Activated B cell treated with CpG ODN at 0.5 μM for 24 hours (primary cell): ENCODE measurements at regions not wholly inside any gene's neighbourhood (a gene's known extent, or its start where the extent isn't known, plus 50 kb on each side); places are given as distances from the start of the nearest gene placed in this dataset.

Source experiments
- ATAC-seq: fragments of 200-7000 bp; cut with Tn5 transposase; one replicate; pipeline ENCODE4 v1.10.0; 2021; ENCODE audit warnings: low read depth, mild to moderate bottlenecking, moderate library complexity
- CTCF ChIA-PET: fragments of 350-600 bp; sonication (Branson Sonifier 250); formaldehyde crosslinking; loops from one replicate; lab custom pipeline; 2021; ENCODE audit warnings: antibody characterized with exemption; lab: Charles Lee
- POLR2A ChIA-PET: fragments of 350-600 bp; sonication (Branson Sonifier 250); formaldehyde crosslinking; loops from one replicate; lab custom pipeline; 2021; ENCODE audit warnings: antibody characterized with exemption; lab: Charles Lee
- DNase-seq: peaks from one replicate; pipeline ENCODE4 v3.0.0; 2022
- H3K27ac Mint-ChIP-seq: one replicate; pipeline ENCODE4 v1.8.0; 2020; ENCODE audit warnings: mixed read lengths
- H3K27me3 Mint-ChIP-seq: one replicate; pipeline ENCODE4 v1.8.0; 2021; ENCODE audit warnings: mixed read lengths
- H3K36me3 Mint-ChIP-seq: one replicate; pipeline ENCODE4 v1.8.0; 2021; ENCODE audit warnings: low read depth, mixed read lengths
- H3K4me1 Mint-ChIP-seq: one replicate; pipeline ENCODE4 v1.8.0; 2021; ENCODE audit warnings: mixed read lengths
- H3K4me3 Mint-ChIP-seq: one replicate; pipeline ENCODE4 v1.8.0; 2020; ENCODE audit warnings: mild to moderate bottlenecking, mixed read lengths
- H3K9me3 Mint-ChIP-seq: one replicate; pipeline ENCODE4 v1.8.0; 2020; ENCODE audit warnings: mixed read lengths
- CTCF ChIP-seq: fragments of 200-600 bp; IDR thresholded peaks from one replicate; pipeline ENCODE4 v1.8.0; 2022; ENCODE audit warnings: antibody characterized with exemption, mild to moderate bottlenecking
- intact Hi-C: fragments of 100-400 bp; cut with micrococcal nuclease; formaldehyde crosslinking; loops from one replicate; pipeline ENCODE4 v1.15.1; 2024

- Mint-ChIP-seq H3K9me3 (no peaks in the 10 kb centered on the region), H3K36me3 (no peaks in the 10 kb centered on the region), H3K27ac (no peak overlapping the region), H3K27me3 (peaks cover 2% of the 10 kb centered on the region), H3K4me3 (no peak overlapping the region), H3K4me1 (no peaks in the 10 kb centered on the region)
- ATAC-seq (no peak), DNase-seq (no peak)
- ChIA-PET POLR2A (no interaction called here), CTCF (no interaction called here)
- no peak for TF ChIP-seq CTCF
- intact Hi-C loops: no loop called here
Measured at GRCh38 chr12:77133566-77133965, 68.2 kb upstream of the E2F7 start.

GRCh38 chr12:77131977-77132490 lies 66.7 kb upstream of the E2F7 start:
- Mint-ChIP-seq H3K9me3 (no peaks in the 10 kb centered on the region), H3K36me3 (no peaks in the 10 kb centered on the region), H3K4me3 (no peak overlapping the region), H3K27ac (no peak overlapping the region), H3K27me3 (no peaks in the 10 kb centered on the region), H3K4me1 (no peaks in the 10 kb centered on the region)
- ChIA-PET CTCF (no interaction called here), POLR2A (no interaction called here)
- TF ChIP-seq CTCF: no peak
- ATAC-seq: no peak
- DNase-seq: no peak
- intact Hi-C loops: no loop called here

GRCh38 chr12:77130193-77130592 lies 64.8 kb upstream of the E2F7 start:
- Mint-ChIP-seq H3K36me3 (no peaks in the 10 kb centered on the region), H3K27me3 (peaks cover 2% of the 10 kb centered on the region), H3K9me3 (no peaks in the 10 kb centered on the region), H3K4me1 (no peaks in the 10 kb centered on the region), H3K27ac (no peak overlapping the region), H3K4me3 (no peak overlapping the region)
- ChIA-PET POLR2A (no interaction called here), CTCF (no interaction called here)
- no peak for TF ChIP-seq CTCF
- no peak for ATAC-seq
- DNase-seq: no peak
- intact Hi-C loops: no loop called here

- ATAC-seq (no peak), DNase-seq (no peak)
- no peak for TF ChIP-seq CTCF
- ChIA-PET CTCF (no interaction called here), POLR2A (no interaction called here)
- peaks cover 3% of the 10 kb centered on the region for H3K9me3 Mint-ChIP-seq
- H3K4me1 Mint-ChIP-seq: no peaks in the 10 kb centered on the region
- no peak overlapping the region for H3K4me3 Mint-ChIP-seq
- no peaks in the 10 kb centered on the region for H3K36me3 Mint-ChIP-seq
- peaks cover 16% of the 10 kb centered on the region for H3K27me3 Mint-ChIP-seq
- no peak overlapping the region for H3K27ac Mint-ChIP-seq
- intact Hi-C loops: no loop called here
Measured at GRCh38 chr12:77124767-77125166, 59.4 kb upstream of the E2F7 start.

GRCh38 chr12:77122661-77123060 lies 57.3 kb upstream of the E2F7 start:
- no peak for ATAC-seq
- no peak overlapping the region for H3K4me3 Mint-ChIP-seq

More at GRCh38 chr12:77122661-77123060, 57.3 kb upstream of the E2F7 start:
- peaks cover 3% of the 10 kb centered on the region for H3K9me3 Mint-ChIP-seq
- no peak for DNase-seq
- no peak for TF ChIP-seq CTCF
- POLR2A ChIA-PET: no interaction called here
- CTCF ChIA-PET: no interaction called here
- H3K36me3 Mint-ChIP-seq: no peaks in the 10 kb centered on the region
- H3K27me3 Mint-ChIP-seq: peaks cover 16% of the 10 kb centered on the region
- no peak overlapping the region for H3K27ac Mint-ChIP-seq
- intact Hi-C loops: no loop called here
- H3K4me1 Mint-ChIP-seq: no peaks in the 10 kb centered on the region
